Tibial nerve (tissue), 3 donors: ENCODE measurements at regions not wholly inside any gene's neighbourhood (a gene's known extent, or its start where the extent isn't known, plus 50 kb on each side); places are given as distances from the start of the nearest gene placed in this dataset.

Experiments used
- CTCF ChIP-seq, 5 experiments: fragments of 200-600 bp in 3 of 5; fragments of 450-650 bp in 2 of 5; sonication (generic) in 3 of 5; IDR thresholded peaks; one replicate each; pipeline ENCODE4 v1.5.1; 2016 to 2019; ENCODE audit warnings: antibody characterized with exemption in 5 of 5, mild to moderate bottlenecking in 3 of 5, moderate library complexity in 2 of 5
- POLR2A ChIP-seq, 2 donors: fragments of 450-650 bp; IDR thresholded peaks; one replicate each; pipeline ENCODE4 v1.6.1; 2017; ENCODE audit warnings: antibody characterized with exemption in 2 of 2, mild to moderate bottlenecking in 2 of 2, moderate library complexity in 2 of 2

- TF ChIP-seq CTCF (IDR thresholded peaks at IDR 0.05) (no peak), POLR2A (IDR thresholded peaks at IDR 0.05) (no peak)
Measured at GRCh38 chr11:121996574-121996973, 119.4 kb downstream of the BLID start.
